ENCODE measurements at regions not wholly inside any gene's neighbourhood (a gene's known extent, or its start where the extent isn't known, plus 50 kb on each side); places are given as distances from the start of the nearest gene placed in this dataset.

DNA sequence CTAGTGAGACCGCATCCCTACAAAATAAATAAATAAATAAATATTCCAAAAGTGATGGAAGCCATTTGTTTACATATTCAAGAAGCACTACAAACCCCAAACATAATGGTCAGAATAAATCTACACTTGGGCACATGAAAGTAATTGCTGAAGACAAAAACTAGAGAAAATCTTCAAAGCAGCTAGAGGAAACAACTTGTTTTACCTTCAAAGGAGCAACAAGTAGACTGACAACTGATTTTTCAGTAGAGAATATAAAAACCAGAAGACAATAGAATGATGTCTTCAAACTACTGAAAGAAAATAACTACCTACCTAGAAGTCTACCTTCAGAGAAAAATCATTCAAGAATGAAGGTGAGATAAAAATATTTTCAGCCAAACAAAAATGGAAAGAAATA lies 89.4 kb downstream of the TPRA1 start:
- H3K27ac ChIP-seq (ENCODE audit: insufficient read depth, low read depth, low read length), result no peak overlapping the region
- FAIRE-seq (no peak), DNase-seq (ENCODE audit: low read depth, low spot score) (no peak)
- no peaks in the 10 kb centered on the region for H3K4me1 ChIP-seq (ENCODE audit: control insufficient read depth, extremely low read depth, insufficient read depth, low read length)
- H3K9me3 ChIP-seq (replicated peaks; ENCODE audit: control insufficient read depth, insufficient read depth, low read length), result no peaks in the 10 kb centered on the region
- no peaks in the 10 kb centered on the region for H3K27me3 ChIP-seq (ENCODE audit: control insufficient read depth in 2 of 2, insufficient read depth in 2 of 2, low read length in 2 of 2)
- H3K9ac ChIP-seq (replicated peaks; ENCODE audit: extremely low read depth, insufficient read depth, low read length), result no peak overlapping the region
- ChIA-PET CTCF (no interaction called here), POLR2A (no interaction called here)
- no peaks in the 10 kb centered on the region for H3K36me3 ChIP-seq (ENCODE audit: control insufficient read depth in 2 of 2, extremely low read depth in 1 of 2, insufficient read depth in 2 of 2, low read length in 2 of 2)
- H3K4me2 ChIP-seq (ENCODE audit: insufficient read depth, low read length), result no peak overlapping the region
- H3K79me2 ChIP-seq (ENCODE audit: control insufficient read depth, insufficient read depth, low read length), result no peaks in the 10 kb centered on the region
- TF ChIP-seq EZH2 (IDR thresholded peaks at IDR 0.05; ENCODE audit: borderline replicate concordance, low read depth, low read length, severe bottlenecking) (no peak), FOS (IDR thresholded peaks at IDR 0.05; ENCODE audit: borderline replicate concordance, insufficient read depth, low read length) (no peak), POLR2AphosphoS5 (IDR thresholded peaks at IDR 0.05; ENCODE audit: insufficient read depth, low read depth, low read length) (no peak), MYC (IDR thresholded peaks at IDR 0.05; ENCODE audit: low read depth, low read length) (no peak), POLR2A (IDR thresholded peaks at IDR 0.05; ENCODE audit: low read depth, low read length) (no peak), GATA2 (IDR thresholded peaks at IDR 0.05; ENCODE audit: insufficient read depth, insufficient read length, low read depth, low read length) (no peak), JUN (IDR thresholded peaks at IDR 0.05; ENCODE audit: borderline replicate concordance, insufficient read depth, insufficient read length, low read depth) (no peak)
- TF ChIP-seq, protein P1, sequence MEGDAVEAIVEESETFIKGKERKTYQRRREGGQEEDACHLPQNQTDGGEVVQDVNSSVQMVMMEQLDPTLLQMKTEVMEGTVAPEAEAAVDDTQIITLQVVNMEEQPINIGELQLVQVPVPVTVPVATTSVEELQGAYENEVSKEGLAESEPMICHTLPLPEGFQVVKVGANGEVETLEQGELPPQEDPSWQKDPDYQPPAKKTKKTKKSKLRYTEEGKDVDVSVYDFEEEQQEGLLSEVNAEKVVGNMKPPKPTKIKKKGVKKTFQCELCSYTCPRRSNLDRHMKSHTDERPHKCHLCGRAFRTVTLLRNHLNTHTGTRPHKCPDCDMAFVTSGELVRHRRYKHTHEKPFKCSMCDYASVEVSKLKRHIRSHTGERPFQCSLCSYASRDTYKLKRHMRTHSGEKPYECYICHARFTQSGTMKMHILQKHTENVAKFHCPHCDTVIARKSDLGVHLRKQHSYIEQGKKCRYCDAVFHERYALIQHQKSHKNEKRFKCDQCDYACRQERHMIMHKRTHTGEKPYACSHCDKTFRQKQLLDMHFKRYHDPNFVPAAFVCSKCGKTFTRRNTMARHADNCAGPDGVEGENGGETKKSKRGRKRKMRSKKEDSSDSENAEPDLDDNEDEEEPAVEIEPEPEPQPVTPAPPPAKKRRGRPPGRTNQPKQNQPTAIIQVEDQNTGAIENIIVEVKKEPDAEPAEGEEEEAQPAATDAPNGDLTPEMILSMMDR (IDR thresholded peaks at IDR 0.05; ENCODE audit: extremely low read depth in 1 of 2, insufficient read depth in 1 of 2, low read depth in 1 of 2, low read length in 2 of 2), result no peak
- TF ChIP-seq, protein P2, sequence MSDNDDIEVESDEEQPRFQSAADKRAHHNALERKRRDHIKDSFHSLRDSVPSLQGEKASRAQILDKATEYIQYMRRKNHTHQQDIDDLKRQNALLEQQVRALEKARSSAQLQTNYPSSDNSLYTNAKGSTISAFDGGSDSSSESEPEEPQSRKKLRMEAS (IDR thresholded peaks at IDR 0.05; ENCODE audit: insufficient read depth, insufficient read length), result no peak
- H2AFZ ChIP-seq (ENCODE audit: low read depth, low read length), result no peak overlapping the region
- H4K20me1 ChIP-seq (replicated peaks; ENCODE audit: control insufficient read depth, extremely low read depth, insufficient read depth, low read length), result no peaks in the 10 kb centered on the region
- H3K9me1 ChIP-seq (replicated peaks; ENCODE audit: control insufficient read depth, extremely low read depth, insufficient read depth, low read length), result no peaks in the 10 kb centered on the region
- intact Hi-C loops (cut with micrococcal nuclease), result no loop called here
- dilution Hi-C loops (cut with MboI; ENCODE audit: extremely low pct_ligation_motif_present, low sequenced_read_pairs), result no loop called here
- no TSS peak for BruUV-seq (replicated peaks)
- no peak overlapping the region for H3K4me3 ChIP-seq (replicated peaks in 1 of 3; ENCODE audit: insufficient read depth in 1 of 3, low read depth in 1 of 3, low read length in 3 of 3)

All from endothelial cell of umbilical vein (primary cell).